GM21390 (cell line): ENCODE measurements at regions not wholly inside any gene's neighbourhood (a gene's known extent, or its start where the extent isn't known, plus 50 kb on each side); places are given as distances from the start of the nearest gene placed in this dataset.
"Not testable (repeated sequence)": the region's sequence is repeated elsewhere in the genome, so short reads cannot be mapped to it uniquely, and the experiment has no call there.

Experiments
- ATAC-seq: cut with Tn5 transposase; IDR thresholded peaks from one replicate; pipeline ENCODE4 v1.9.1; 2021; ENCODE audit not compliant: unreplicated experiment

DNA sequence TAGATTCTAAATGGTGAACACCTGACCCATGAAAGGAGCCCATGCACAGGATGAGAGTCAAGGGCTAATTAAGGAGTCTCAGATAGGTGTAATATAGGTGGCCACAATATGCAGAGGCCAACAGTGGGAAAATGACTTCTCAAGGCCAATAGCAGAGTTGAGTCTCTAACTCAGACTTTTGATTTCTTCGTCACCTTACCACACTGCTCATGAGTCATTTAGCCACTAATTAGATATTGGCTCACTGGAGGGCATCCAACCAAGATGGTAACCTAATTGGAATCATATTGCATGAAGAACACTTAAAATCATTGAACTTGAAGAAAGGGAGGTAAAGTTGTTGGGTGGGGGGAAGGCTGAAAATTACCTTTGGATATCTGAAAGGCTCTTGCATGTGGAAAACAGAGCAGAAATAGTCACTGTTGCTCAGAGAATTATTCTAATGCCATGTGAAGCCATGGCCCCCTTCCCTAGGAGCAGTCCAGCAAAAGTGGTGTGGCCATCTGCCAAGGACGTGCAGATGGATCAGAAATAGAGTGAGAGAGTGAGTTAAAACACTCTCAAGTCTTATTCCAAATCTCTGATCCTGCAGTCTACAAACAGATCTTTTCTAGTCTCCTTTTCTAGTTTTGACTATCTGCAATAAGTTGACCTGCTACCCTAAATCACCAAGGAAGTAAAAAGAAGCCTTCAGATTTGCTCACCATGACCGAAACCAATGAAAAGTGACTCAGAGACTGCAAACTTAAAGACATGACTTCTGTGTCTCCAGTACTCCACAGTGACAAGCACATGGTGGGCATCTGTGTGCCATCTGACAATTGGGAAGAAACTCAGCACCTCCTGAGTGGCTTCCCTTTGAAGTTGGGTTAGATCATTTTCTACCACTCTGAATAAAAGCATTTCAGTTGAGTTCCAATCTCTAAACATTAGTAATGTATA, 93.9 kb upstream of the C1QTNF7 start:
- ATAC-seq, result no peak

DNA sequence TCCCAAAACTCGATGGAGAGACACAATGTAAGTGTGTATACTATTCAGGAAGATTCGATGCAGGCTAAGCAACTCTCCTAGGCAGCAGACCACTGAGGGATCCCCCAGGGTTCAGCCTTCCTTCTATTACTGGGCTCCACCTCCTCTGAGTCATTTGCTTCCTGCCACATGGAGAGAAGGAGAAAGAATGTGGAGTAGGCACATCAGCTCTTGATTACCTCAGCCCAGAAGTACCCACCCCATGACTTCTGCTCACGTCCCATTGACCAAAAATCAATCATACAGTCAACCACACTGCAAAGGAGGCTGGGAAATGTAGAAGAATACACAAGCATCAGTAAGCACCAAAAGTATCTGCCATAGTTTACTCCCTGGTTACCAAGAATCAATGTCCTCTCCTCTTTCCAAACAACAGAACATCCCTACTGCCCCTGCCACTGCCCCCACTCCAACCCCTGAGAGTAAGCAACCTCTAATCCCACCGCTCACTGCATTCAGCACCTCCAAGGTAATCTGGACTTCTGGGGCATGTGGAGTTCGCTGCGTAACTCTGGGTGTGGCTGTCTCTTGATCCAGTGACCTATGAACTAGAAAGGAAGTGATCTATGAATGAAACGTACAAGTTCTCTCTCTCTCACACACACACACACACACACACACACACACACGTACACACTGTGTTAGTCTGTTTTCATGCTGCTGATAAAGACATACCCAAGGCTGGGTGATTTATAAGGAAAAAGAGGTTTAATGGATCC, 91.2 kb upstream of the C1QTNF7 start:
- ATAC-seq, result no peak

DNA sequence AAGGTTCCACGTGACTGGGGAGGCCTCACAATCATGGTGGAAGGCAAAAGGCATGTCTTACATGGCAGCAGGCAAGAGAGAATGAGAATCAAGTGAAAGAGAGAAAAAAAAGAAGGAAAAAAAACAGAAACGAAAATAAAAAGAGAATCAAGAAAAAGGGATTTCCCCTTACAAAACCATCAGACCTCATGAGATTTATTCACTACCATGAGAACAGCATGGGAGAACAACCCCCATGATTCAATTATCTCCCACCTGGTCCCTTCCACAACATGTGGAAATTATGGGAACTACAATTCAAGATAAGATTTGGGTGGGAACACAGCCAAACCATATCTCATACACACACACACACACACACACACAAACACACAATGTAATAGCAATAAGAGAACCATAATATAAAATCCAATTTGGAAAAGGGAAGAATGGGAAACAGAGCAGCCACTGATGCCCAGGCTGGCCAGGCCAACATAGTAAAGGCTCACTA, 90.6 kb upstream of the C1QTNF7 start:
- not testable (repeated sequence) for ATAC-seq

DNA sequence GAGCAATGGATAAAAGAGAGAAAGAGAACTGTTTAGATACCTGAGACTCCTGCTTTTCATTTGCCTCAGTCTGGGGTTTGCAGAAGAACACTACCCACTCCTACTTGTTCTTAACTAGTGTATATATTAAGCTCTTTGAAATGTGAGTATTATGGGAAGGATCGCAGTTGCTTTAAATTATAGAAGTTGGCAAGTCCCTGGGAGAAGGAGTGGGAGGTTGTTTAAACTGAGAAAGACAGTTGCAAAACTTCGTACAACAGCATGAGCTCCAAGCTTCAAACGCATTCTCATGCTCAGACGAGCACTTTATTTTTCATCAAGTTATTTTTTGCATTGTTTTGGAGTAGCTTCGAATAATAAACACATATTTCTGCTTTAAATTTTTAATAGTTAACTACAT, 88.1 kb upstream of the C1QTNF7 start:
- no peak for ATAC-seq

DNA sequence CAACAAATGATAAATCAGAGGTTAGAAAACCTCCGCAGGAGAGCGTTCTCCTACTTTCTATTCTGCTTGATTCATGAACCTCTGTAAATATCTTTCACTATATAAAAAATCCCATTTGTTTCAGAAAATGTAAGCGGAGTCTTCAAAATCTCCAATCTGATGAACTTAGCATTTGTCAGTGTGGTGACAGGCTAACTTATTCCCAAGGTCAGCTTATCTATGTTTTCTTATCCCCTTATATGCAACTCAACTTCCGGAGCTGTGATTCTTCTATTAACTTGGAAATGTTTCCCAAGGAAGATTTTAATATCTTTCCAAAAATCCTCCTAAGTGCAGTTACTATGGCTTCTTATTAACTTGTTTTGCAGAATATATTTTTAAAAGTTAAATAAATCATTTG, 87.5 kb upstream of the C1QTNF7 start:
- ATAC-seq, result no peak

DNA sequence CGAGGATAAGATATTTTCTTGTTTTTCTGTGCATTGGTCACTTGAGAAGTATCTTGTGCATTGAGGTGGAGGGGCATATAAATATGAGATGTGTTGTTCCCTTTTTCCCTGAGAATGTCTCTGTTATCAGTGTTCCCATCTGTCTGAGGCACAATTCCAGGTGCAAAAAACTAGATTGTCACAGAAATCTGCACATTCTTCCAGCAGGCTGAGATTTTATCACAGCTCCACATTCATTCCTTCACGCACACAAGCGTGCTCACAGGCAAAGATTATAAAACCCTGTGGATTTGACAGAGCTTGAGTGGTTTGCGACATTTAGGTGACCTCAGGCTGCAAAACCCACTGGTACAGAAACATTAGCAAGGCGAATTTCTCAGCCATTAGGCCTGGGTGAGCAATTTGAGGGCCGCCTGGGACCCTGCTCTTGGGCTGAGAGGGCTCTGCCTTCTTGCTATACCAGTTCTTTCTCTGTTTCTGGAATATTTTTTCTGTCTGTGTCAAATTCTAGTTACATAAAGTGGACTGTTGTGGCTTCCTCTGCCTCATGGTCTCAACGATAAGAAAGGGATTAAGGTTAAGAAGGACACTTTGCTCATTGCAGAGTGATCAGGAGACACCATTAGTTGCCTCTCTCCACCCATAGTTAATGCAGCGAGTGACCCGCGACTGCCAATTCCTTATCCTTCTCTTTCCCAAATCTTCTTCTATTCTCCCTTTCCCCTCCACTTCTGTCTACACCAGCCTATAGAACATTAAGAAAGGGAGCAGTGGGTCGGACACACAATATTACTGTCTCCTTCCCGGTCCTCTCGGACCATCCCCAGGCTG, 86.7 kb upstream of the C1QTNF7 start:
- no peak for ATAC-seq

DNA sequence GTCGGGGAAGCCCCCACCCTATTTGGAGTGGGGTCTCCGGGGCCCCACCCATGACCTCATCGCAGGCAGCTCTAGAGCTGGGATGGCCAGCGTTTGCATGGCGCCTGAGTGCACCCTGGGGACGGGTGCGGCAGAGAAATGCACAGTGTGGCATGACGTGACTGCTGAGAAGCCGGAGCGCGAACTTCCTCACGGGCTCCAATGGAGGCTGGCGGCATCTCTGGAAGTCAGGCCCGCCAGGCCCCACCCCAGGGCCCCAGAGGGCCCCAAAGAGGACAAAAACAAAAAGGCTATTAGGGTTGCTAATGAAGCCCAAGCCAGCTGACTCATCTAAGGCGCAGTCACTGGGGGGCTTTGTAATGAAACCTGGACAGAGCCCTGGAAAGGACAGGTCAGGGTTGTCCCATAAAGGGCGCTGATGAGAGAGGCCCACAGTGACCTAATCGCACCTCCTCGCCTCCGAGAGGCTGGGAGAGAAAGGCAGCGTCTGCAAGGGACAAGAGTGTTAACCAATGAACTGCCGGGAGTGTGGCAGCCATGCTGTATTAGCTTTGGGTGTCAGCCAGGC, 86.0 kb upstream of the C1QTNF7 start:
- ATAC-seq, result no peak

DNA sequence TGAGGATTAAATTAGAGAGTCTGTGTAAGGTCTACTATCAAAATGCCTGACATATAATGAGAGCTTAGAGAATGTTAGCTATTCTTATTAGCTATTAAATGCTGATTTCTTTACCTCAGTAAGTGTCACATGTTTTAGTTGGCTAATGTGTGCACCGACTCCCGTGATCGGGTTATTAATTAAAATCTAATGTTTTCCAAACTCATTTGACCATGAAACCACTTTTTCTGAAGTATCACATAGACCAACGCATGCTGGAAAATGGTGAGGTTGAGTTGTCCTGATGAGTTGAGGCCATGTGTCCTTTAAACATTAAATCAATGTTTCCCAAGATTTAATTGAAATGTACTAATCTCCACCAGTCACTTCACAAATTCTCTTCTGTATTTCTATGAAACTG, 84.8 kb upstream of the C1QTNF7 start:
- no peak for ATAC-seq

DNA sequence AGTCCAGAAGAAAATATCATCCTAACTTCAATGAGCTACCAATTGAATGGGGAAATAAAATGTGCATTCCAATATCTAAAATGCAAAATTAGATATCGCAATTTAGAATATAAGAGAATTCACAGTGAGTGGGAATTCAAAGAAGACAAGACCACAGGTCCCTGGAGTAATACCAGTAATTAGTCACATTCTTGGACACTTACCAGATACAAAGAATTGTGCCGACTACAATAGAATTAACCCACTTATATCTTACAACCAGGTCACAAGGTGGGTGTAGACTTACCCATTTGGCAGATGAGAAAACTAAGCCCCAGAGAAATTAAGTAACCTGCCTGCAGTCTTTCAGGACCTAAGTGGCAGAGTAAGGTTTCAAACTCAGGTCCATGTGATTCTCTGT, 84.3 kb upstream of the C1QTNF7 start:
- no peak for ATAC-seq

DNA sequence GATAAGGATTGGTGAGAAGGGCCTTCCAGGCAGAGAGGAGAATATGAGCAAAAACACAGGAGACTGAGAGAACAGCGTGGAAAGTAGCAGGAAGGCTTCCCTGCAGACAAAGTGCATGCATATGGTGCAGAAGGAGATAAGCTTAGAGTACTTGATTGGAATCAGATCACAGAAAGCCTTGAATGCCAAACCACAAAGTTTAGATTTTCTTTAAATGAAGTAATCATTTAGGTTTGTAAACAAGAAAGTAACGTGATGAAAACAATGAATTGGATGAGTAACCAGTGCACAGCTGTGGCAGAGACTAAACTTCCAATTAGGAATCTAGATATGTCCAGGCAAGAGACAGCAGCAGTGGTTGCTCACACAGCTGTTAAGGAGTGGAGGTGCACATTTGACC, 83.8 kb upstream of the C1QTNF7 start:
- ATAC-seq, result no peak

DNA sequence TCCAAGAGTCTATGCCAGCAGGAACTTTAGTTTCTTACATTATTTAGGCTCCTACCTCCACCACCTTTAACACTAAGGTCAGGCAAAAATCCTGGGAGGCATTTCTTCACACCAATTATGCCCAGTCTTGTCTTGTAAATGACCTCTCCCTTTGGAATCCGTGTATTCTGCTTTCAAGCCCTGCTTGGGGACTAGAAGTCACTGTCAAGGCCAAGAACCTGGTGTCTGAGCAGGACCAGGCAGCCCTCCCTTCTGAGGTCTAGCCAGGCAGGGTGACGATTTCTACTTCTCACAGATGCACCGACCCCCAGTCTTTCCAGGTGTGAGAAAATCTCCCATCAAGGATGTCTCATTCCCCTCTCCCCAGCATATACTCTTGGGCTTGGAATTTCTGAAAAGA, 82.7 kb upstream of the C1QTNF7 start:
- ATAC-seq, result no peak

DNA sequence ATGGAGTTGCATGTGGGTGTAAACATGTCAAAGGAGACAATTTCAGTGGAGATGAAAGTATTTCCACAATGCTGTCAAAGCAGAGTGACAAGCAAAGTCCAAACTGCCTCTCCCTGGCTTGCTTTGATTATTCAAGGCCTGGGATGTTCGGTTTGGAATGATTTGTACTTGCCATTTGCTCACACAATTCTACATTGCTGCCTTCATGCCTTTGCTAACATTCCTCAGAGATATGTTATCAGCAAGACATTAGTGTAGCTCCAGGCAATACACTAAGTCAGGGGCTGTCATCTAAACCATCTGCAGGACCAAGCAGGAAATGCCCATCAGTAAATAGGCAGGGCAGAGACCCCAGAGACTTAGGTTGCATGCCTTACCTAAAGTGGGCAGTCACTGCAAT, 79.6 kb upstream of the C1QTNF7 start:
- ATAC-seq, result no peak

DNA sequence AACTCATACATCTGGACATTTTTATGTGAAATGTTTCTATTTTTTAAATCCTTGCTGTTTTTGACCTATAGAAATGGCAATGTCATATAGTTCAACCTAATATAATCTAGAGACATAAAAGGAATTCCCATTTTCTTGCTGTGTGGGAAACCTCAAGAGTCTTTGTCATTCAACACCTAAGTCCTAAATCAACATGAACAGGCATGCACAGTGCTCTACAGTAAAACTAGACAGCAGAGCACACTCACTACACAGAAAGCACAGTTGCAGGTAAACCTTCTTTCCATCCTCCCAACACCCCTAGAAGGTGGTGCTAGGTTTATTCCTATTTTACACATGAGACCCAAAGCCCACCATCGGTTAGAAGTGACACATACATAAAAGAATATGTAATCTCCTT, 79.1 kb upstream of the C1QTNF7 start:
- ATAC-seq, result no peak

DNA sequence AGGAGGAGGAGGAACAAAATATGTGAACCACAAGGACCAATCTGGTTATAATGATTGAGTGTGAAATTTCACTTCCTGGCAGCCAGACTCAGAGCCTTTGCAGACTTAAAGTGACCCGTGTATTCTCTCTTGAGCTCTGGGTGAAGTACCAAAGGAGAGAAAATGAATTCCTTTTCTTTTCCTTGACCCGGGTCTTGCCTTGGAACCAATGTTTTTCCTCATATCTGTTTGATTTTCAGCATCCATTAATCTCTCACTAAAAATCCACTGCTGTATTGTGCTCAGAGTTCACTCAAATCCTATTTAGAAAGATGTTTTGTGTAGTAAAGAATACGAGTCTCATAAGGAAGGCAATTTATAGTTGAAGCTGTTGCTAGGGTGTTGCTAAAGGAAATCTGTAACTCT, 78.3 kb upstream of the C1QTNF7 start:
- ATAC-seq, result no peak

DNA sequence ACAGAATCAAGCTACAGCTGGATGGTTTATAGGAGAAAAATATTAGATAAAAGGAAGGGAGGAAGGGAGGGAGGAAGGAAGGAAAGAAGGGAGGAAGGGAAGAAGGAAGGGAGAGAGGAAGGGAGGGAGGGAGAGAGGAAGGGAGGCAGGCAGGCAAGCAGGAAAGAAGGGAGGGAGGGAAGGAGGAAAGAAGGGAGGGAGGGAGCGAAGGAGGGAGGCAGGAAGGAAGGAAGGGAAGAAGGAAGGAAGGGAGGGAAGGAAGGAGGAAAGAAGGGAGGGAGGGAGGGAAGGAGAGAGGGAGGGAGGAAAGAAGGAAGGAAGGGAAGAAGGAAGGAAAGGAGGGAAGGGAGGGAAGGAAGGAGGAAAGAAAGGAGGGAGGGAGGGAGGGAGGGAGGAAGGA, 77.9 kb upstream of the C1QTNF7 start:
- ATAC-seq, result no peak

DNA sequence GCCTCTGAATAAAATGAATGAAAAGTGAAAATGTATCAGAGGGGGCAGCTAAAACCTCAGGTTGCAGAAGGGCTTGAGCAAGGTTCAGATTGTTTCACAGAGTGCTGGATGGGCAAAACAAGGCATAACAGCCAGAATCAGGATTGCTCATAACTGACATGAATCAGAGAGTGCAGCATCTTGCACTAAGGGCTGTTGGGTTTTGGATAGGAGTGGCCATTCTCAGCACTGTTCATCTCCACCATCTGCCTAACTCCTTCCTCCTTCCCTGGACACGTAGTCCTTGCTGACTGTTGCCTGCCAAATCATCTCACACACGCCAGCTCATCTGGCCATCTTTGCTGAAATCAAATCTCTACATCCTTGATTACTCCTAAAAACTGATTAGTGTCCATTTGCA, 75.3 kb upstream of the C1QTNF7 start:
- no peak for ATAC-seq

DNA sequence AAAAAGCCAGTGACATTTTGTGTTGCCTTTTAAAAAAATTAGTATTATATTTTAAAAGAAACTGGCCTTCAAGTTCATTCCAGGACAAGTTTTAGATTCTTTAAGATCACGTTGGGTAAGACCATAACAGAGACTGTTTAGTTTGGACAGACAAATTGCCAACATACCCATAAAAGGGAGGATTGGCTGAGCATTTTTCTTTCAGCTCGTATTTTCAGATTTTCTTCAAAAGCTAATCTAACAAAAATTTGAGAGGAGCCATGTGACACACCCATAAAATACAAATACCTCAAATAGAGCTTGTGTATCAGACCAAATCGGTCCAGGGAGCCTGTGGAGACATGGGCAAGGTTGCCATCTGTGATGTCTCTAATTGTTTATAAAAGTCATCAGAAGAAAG, 74.6 kb upstream of the C1QTNF7 start:
- ATAC-seq, result no peak

DNA sequence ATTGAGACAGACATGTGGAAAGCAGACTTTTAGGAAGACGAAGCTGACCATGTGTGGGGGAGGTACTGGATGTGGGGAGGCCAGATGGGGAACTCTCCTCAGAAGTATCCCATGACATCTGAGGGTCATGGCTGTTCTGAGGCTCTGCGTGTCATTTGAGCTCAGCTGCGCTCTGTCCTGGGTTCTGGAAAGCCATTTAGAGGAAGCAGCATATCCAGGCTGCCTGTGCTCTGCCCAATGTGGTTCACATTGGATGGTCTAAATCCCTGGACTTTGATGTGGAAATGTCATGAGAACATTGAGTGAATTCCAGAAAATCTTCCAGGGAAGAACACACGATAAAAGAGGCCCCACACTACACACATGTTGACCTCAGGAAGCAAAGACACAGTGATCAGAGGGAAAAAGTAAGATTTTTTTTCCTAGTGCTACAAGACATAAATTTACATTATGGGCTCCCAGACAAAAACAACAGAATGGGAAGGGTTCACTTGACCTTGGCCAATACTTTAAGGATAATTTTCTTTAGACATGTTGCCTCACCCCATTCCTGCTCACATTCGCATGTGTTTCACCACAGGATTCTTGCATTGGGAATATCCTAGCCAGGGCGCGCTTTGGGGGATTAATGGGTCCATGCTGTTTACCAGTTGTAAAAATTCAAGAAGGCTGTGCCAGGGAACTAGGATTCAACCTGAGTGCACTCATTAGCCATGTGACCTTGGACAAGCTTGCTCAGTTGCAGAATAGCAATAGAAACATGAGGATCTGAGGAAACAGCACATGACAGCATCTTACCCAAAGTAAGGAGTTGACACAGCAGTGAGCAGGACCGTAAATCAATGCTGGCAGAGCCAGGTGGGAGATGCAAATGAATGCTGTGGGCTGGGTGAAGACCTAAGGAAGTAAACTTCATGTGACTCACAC, 73.2 kb upstream of the C1QTNF7 start:
- ATAC-seq, result no peak

DNA sequence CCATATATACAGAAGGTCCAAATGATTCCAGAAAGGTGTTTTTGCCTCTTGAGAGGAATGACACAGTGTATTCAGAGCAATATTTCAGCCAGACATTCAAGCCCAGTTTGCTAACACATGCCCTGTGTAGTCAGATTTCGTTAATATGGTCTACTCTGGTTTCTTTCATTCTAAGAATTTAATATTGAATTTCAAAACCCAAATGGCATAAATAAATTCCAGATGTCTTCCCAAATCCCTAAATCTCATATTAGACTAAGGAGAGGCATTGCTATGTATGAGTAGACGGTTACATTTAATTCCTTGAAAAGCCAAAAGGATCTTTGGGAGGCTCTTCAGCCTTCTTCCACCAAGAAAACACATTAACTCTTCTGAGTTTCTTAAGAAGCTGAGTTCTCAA, 66.3 kb upstream of the C1QTNF7 start:
- no peak for ATAC-seq

DNA sequence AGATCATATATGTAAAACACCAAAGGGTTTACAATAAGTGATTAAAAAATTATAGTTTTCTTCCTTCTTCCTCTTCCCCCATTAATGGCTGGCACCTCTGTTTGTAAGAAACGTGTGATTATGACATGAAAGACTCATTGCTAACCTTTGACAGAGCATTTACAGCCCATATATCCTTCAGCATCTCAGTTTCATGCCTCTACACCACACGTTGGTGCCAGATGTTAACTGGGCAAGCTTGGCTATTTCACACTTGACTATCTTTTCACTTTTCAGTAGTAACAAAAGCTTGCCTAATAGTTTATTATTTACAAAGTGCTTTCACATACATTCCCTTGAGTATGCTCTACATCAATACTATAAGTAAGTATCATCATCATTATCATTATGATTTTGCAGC, 65.3 kb upstream of the C1QTNF7 start:
- no peak for ATAC-seq
